ENCODE measurements at regions not wholly inside any gene's neighbourhood (a gene's known extent, or its start where the extent isn't known, plus 50 kb on each side); places are given as distances from the start of the nearest gene placed in this dataset.
"Not testable (repeated sequence)": the region's sequence is repeated elsewhere in the genome, so short reads cannot be mapped to it uniquely, and the experiment has no call there.

DNA sequence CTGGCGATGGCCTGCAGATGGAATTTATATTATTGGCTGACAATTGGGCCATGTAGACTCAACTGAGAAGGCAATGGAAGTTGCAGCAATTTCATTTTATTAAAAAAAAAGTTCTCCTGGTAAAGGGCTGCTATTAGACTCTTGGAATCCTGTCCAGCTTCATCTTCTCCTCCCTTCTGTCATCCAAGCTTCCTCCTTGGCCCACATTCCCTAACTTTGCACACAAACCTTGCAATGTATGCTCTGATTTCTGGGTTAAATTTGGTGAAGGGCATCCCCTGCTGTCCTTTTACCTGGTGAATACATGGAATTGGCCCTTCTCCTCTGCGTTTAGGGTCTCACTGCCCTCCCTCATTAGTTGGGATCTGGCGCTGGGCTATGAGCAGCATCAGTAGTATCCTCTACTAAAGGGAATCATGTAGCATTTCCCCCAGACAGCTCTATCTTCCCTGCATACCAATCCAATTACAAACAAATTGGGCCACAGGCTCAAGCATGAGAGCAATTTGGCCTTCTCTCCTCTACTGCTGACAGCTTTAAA lies 336.9 kb downstream of the BMP4 start:
- Histone ChIP-seq H3K9me3 (no peaks in the 10 kb centered on the region), H3K36me3 (no peaks in the 10 kb centered on the region), H3K4me1 (no peaks in the 10 kb centered on the region), H3K27me3 (no peaks in the 10 kb centered on the region), H3K27ac (no peak overlapping the region), H3K4me3 (no peak overlapping the region)
- TF ChIP-seq, protein P1, sequence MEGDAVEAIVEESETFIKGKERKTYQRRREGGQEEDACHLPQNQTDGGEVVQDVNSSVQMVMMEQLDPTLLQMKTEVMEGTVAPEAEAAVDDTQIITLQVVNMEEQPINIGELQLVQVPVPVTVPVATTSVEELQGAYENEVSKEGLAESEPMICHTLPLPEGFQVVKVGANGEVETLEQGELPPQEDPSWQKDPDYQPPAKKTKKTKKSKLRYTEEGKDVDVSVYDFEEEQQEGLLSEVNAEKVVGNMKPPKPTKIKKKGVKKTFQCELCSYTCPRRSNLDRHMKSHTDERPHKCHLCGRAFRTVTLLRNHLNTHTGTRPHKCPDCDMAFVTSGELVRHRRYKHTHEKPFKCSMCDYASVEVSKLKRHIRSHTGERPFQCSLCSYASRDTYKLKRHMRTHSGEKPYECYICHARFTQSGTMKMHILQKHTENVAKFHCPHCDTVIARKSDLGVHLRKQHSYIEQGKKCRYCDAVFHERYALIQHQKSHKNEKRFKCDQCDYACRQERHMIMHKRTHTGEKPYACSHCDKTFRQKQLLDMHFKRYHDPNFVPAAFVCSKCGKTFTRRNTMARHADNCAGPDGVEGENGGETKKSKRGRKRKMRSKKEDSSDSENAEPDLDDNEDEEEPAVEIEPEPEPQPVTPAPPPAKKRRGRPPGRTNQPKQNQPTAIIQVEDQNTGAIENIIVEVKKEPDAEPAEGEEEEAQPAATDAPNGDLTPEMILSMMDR (IDR thresholded peaks at IDR 0.05), result no peak
- no peak for TF ChIP-seq POLR2A (IDR thresholded peaks at IDR 0.05)
- no peak for DNase-seq

DNA sequence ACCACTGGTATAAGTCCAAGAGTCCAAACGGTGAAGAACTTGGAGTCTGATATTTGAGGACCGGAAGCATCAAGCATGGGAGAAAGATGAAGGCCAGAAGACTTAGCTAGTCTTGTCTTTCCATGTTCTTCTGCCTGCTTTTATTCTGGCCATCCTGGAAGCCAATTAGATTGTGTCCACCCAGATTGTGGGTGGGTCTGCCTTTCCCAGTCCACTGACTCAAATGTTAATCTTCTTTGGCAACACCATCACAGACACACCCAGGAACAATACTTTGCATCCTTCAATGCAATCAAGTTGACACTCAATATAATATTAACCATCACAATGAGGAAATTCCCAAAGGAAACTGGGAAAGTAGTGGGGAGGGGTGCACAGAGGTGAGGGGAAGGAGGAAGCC lies 340.1 kb downstream of the BMP4 start:
- not testable (repeated sequence) for H3K27ac ChIP-seq, H3K4me1 ChIP-seq, H3K27me3 ChIP-seq, H3K9me3 ChIP-seq, DNase-seq, H3K36me3 ChIP-seq, H3K4me3 ChIP-seq

DNA sequence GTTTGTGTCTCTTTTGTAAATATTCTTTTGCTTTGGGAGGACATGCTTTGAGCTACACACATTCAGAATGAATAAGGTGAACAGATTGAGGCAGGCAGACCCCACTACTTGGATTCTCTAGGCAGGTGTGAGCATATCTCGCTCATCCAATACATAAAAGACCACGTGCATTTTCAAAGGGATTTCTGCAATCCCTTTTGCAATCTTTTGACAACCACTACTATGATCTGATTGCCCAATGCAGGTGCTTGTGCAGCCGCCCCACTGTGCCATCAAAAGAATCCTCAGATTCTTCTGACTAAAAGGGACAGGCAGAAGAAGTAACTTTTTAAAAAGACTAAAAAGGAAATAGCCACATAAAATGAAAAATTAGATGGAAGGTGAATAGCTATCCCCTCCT lies 341.4 kb downstream of the BMP4 start:
- Histone ChIP-seq H3K27ac (no peak overlapping the region), H3K4me3 (no peak overlapping the region), H3K9me3 (no peaks in the 10 kb centered on the region), H3K4me1 (no peaks in the 10 kb centered on the region), H3K36me3 (no peaks in the 10 kb centered on the region), H3K27me3 (no peaks in the 10 kb centered on the region)
- DNase-seq, result no peak
- TF ChIP-seq, protein P1 (IDR thresholded peaks at IDR 0.05), result no peak
- TF ChIP-seq POLR2A (IDR thresholded peaks at IDR 0.05), result no peak

DNA sequence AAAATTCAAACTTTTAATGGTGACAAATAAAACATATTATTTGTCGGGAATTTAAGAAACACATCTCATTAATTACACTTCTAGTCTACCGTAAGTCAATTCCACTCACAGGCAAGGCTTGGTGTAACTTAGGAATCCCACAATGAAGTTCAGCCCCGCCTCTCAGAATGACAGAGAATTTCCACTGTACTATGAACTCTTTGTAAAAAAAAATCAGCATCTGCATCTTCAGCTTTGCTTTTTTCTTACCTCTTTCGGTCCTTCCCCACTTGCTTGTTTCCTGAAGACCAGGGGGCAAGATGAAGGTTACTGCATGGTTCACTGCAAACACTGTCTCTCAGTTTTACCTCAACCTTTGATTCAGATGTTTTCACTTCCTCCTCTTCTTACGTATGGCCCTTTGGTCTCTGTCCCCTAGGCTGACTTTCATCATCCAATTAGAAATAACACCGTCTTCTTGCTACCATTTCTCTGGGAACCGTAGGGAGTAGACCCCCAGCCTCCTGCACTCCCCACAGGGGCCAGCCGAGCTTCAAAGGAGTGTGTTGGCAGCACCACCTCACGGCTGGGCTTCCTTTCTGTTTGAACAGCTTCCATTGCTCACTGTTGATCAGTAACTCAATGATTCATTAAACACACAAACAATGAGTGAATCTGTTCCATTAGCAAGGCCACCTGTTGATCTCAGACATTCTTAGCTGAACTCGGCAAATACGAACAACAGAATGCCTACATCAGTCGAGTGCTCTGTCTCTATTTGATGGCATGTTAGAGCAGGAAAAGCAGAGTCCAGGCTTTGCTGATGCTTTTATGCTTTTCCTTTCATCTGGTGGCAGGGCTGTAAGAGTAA lies 343.0 kb downstream of the BMP4 start:
- H3K4me3 ChIP-seq, result peak overlapping the region in 3 of 4 donors; percentile 23 to 47 (median 41)
- TF ChIP-seq POLR2A (IDR thresholded peaks at IDR 0.05), result peak in 1 of 2 donors; percentile 36
- TF ChIP-seq, protein P1 (IDR thresholded peaks at IDR 0.05), result peak in 1 of 6 experiments; percentile 6
- peaks cover 0 to 9% (median 0%) of the 10 kb centered on the region in 4 donors for H3K4me1 ChIP-seq
- H3K9me3 ChIP-seq, result no peaks in the 10 kb centered on the region
- peak overlapping the region; percentile 71 to 83 (median 82) for H3K27ac ChIP-seq
- DNase-seq, result peak; percentile 46 to 76 (median 71)
- H3K36me3 ChIP-seq, result no peaks in the 10 kb centered on the region
- H3K27me3 ChIP-seq, result no peaks in the 10 kb centered on the region

DNA sequence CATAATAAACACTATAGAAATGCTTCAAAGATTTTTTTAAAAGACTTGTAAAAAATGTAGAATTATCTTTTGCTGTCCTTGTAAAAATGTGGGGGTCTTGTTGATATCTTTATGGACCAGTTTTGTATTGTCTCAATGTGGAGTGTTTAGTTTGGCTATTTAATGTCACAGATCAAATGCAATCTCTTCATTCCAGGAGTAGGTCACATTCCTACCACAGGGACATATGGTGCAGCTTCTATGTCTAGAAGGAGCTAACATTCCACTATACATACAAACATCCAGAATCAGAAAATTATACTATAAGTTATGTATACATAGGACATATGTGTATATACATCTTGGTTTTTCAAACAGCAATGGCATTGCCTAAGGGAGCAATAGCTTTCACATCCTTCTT lies 345.7 kb downstream of the BMP4 start:
- DNase-seq, result no peak
- Histone ChIP-seq H3K4me1 (peaks cover 0 to 11% (median 0%) of the 10 kb centered on the region in 4 donors), H3K27ac (no peak overlapping the region), H3K27me3 (no peaks in the 10 kb centered on the region), H3K9me3 (no peaks in the 10 kb centered on the region), H3K4me3 (no peak overlapping the region), H3K36me3 (no peaks in the 10 kb centered on the region)
- TF ChIP-seq, protein P1 (IDR thresholded peaks at IDR 0.05), result peak in 1 of 6 experiments; percentile 10
- TF ChIP-seq POLR2A (IDR thresholded peaks at IDR 0.05), result no peak

DNA sequence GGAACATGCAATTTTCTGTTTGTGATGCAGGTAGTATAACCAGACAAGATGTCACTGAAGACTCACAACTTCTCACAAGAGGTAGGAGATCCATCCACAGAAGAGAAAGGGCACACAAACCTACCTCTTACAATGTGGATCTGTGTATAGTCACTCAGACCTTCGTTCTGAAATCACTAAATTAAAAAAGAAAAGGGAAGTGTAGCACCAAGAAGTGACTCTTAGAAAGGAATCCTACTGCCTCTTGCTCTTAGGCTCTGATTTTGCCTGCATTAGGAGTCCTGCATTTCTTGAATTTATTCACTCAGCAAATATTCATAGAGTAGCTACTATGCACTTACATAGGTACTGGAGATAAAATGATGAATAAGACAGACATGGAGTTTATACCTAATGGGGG lies 347.6 kb downstream of the BMP4 start:
- Histone ChIP-seq H3K27me3 (no peaks in the 10 kb centered on the region), H3K4me1 (peaks cover 0 to 11% (median 0%) of the 10 kb centered on the region in 4 donors), H3K9me3 (no peaks in the 10 kb centered on the region), H3K36me3 (no peaks in the 10 kb centered on the region), H3K4me3 (no peak overlapping the region), H3K27ac (peak overlapping the region in 3 of 4 donors; percentile 36 to 58 (median 39))
- DNase-seq, result no peak
- TF ChIP-seq POLR2A (IDR thresholded peaks at IDR 0.05), result no peak
- TF ChIP-seq, protein P1 (IDR thresholded peaks at IDR 0.05), result no peak
